GM21528 (cell line): ENCODE measurements at regions not wholly inside any gene's neighbourhood (a gene's known extent, or its start where the extent isn't known, plus 50 kb on each side); places are given as distances from the start of the nearest gene placed in this dataset.
"Not testable (repeated sequence)": the region's sequence is repeated elsewhere in the genome, so short reads cannot be mapped to it uniquely, and the experiment has no call there.

Experiments used
- ATAC-seq: cut with Tn5 transposase; IDR thresholded peaks from one replicate; pipeline ENCODE4 v1.9.1; 2021; ENCODE audit warnings: mild to moderate bottlenecking, moderate library complexity; ENCODE audit not compliant: unreplicated experiment, low FRiP score

GRCh38 chr13:89082623-89083022, 1411.5 kb downstream of the SLITRK5 start:
- ATAC-seq, result no peak

GRCh38 chr13:89088107-89088506, 1416.9 kb downstream of the SLITRK5 start:
- ATAC-seq, result not testable (repeated sequence)

GRCh38 chr13:89097994-89098393, 1426.8 kb downstream of the SLITRK5 start:
- no peak for ATAC-seq

GRCh38 chr13:89113744-89114143, 1442.6 kb downstream of the SLITRK5 start:
- no peak for ATAC-seq

GRCh38 chr13:89115307-89115706, 1444.1 kb downstream of the SLITRK5 start:
- ATAC-seq, result no peak

GRCh38 chr13:89136678-89137077, 1465.5 kb downstream of the SLITRK5 start:
- no peak for ATAC-seq

- ATAC-seq, result no peak
These were observed 1479.2 kb downstream of the SLITRK5 start for GRCh38 chr13:89150362-89150761.

- ATAC-seq, result no peak
These were observed 1482.8 kb downstream of the SLITRK5 start for GRCh38 chr13:89153941-89154340.

- no peak for ATAC-seq
These were observed 1491.9 kb downstream of the SLITRK5 start for GRCh38 chr13:89163096-89163495.

- ATAC-seq, result no peak
These were observed 1494.5 kb downstream of the SLITRK5 start for GRCh38 chr13:89165685-89166084.

- ATAC-seq, result no peak
These were observed 1498.8 kb downstream of the SLITRK5 start for GRCh38 chr13:89169951-89170350.

- ATAC-seq, result no peak
These were observed 1509.9 kb downstream of the SLITRK5 start for GRCh38 chr13:89181041-89181440.

GRCh38 chr13:89199138-89199537, 1528.0 kb downstream of the SLITRK5 start:
- ATAC-seq, result no peak

GRCh38 chr13:89204435-89204834, 1533.3 kb downstream of the SLITRK5 start:
- no peak for ATAC-seq

GRCh38 chr13:89205856-89206520, 1534.8 kb downstream of the SLITRK5 start:
- no peak for ATAC-seq

GRCh38 chr13:89212186-89212585, 1541.0 kb downstream of the SLITRK5 start:
- ATAC-seq, result no peak

GRCh38 chr13:89214185-89214584, 1543.0 kb downstream of the SLITRK5 start:
- ATAC-seq, result no peak

GRCh38 chr13:89215319-89215718, 1544.1 kb downstream of the SLITRK5 start:
- ATAC-seq, result not testable (repeated sequence)

GRCh38 chr13:89217813-89218212, 1546.6 kb downstream of the SLITRK5 start:
- ATAC-seq, result no peak

- no peak for ATAC-seq
These were observed 1550.5 kb downstream of the SLITRK5 start for GRCh38 chr13:89221557-89222158.

- ATAC-seq, result no peak
These were observed 1556.2 kb downstream of the SLITRK5 start for GRCh38 chr13:89227356-89227755.

GRCh38 chr13:89238496-89238895, 1567.3 kb downstream of the SLITRK5 start:
- no peak for ATAC-seq
